Aorta (tissue), 5 donors: ENCODE measurements at regions not wholly inside any gene's neighbourhood (a gene's known extent, or its start where the extent isn't known, plus 50 kb on each side); places are given as distances from the start of the nearest gene placed in this dataset.
"Not testable (repeated sequence)": the region's sequence is repeated elsewhere in the genome, so short reads cannot be mapped to it uniquely, and the experiment has no call there.

Experiments used
- ATAC-seq: fragments of 200-7000 bp; cut with Tn5 transposase; one replicate; pipeline ENCODE4 v1.9.1; 2022; ENCODE audit warnings: moderate library complexity; ENCODE audit not compliant: low FRiP score
- DNase-seq, 2 donors: peaks; one replicate each; pipeline ENCODE4 v3.0.0-alpha.2; 2020
- H3K27ac ChIP-seq, 2 donors: one replicate each; pipeline ENCODE4 v1.5.1; 2013; ENCODE audit warnings: low read length in 2 of 2, mild to moderate bottlenecking in 2 of 2, moderate library complexity in 2 of 2, control low read depth in 1 of 2, inconsistent platforms in 1 of 2, low read depth in 1 of 2
- H3K27me3 ChIP-seq, 2 donors: one replicate each; pipeline ENCODE4 v1.6.1; 2013; ENCODE audit warnings: control low read depth in 1 of 2, low read length in 1 of 2, mild to moderate bottlenecking in 1 of 2, moderate library complexity in 1 of 2; ENCODE audit not compliant: insufficient read depth in 2 of 2, control insufficient read depth in 1 of 2
- H3K36me3 ChIP-seq, 2 donors: one replicate each; pipeline ENCODE4 v1.6.1; 2013; ENCODE audit warnings: control low read depth in 1 of 2, low read length in 1 of 2, mild to moderate bottlenecking in 1 of 2; ENCODE audit not compliant: insufficient read depth in 2 of 2, control insufficient read depth in 1 of 2
- H3K4me1 ChIP-seq, 2 donors: one replicate each; pipeline ENCODE4 v1.6.1; 2013; ENCODE audit warnings: low read length in 2 of 2, control low read depth in 1 of 2, mild to moderate bottlenecking in 1 of 2, moderate library complexity in 1 of 2; ENCODE audit not compliant: insufficient read depth in 2 of 2, control insufficient read depth in 1 of 2
- H3K4me3 ChIP-seq, 2 donors: one replicate each; pipeline ENCODE4 v1.5.1; 2013; ENCODE audit warnings: low read length in 2 of 2, control low read depth in 1 of 2, mild to moderate bottlenecking in 1 of 2
- H3K9me3 ChIP-seq: one replicate; pipeline ENCODE4 v1.6.1; 2013; ENCODE audit warnings: mild to moderate bottlenecking, low read length; ENCODE audit not compliant: control insufficient read depth
- WGBS, 2 donors: extraction: QIAGEN DNeasy Blood & Tissue Kit; methylation state at CpG; one replicate each; pipeline ENCODE4 v1.1.7; 2013; 5-methylcytosine and 5-hydroxymethylcytosine counted together
- intact Hi-C, 2 donors: fragments of 100-400 bp; cut with DNase I; formaldehyde crosslinking; loops; one replicate each; pipeline versions ENCODE4 v1.14.2 to v1.15.0; 2022
- donor health status: healthy with polysubstance abuse.
- donor health status: Bipolar disorder and iron deficiency.
- donor health status: DM: no; HTN: no; CAD: no.
- donor health status: DM: no; HTN: no; CAD: no.
- donor health status: DM: yes; HTN: yes; CAD: no.

DNA sequence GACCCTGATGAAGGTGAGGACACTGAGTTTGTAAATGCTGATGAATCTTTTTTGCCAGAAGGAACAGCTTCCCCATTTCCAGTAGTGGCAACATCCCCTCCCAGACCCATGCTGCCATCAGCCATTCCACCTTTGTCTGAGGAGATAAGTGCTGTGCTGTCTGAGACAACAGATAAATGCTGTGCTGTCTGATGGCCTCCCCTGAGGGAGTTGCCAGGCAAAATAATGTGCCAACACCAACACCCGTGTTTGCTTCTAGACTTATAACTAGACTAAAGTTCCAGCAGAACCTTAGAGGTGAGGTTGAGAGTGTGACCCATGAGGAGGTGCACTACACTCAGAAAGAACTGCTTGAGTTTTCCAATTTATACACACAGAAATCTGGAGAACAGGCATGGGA is 349.5 kb downstream of the C12orf75 start:
- Histone ChIP-seq H3K4me1 (peaks cover 0 to 8% of the 10 kb centered on the region in 2 donors), H3K9me3 (no peaks in the 10 kb centered on the region), H3K27ac (no peak overlapping the region), H3K36me3 (no peaks in the 10 kb centered on the region), H3K4me3 (no peak overlapping the region), H3K27me3 (no peaks in the 10 kb centered on the region)
- intact Hi-C loops: loop anchor here in 1 of 2 donors (5.0 kb wide), 1 partner anchor 118 kb away; no protein-coding TSS in a partner anchor
- ATAC-seq (no peak), DNase-seq (no peak)
- WGBS, 2 donors: 82 to 85% methylated on average over 1 of the region's 1 CpG

GRCh38 chr12:105681341-105681740 is 350.9 kb downstream of the C12orf75 start:
- WGBS, 2 donors: 98% methylated on average over 2 of the region's 2 CpGs
- no peaks in the 10 kb centered on the region for H3K27me3 ChIP-seq
- H3K4me1 ChIP-seq: peaks cover 0 to 6% of the 10 kb centered on the region in 2 donors
- no peak overlapping the region for H3K4me3 ChIP-seq
- intact Hi-C loops: no loop called here
- DNase-seq (no peak), ATAC-seq (no peak)
- no peaks in the 10 kb centered on the region for H3K9me3 ChIP-seq
- no peak overlapping the region for H3K27ac ChIP-seq
- H3K36me3 ChIP-seq: no peaks in the 10 kb centered on the region

GRCh38 chr12:105682821-105683220 is 352.3 kb downstream of the C12orf75 start:
- H3K36me3 ChIP-seq, H3K27ac ChIP-seq, H3K27me3 ChIP-seq, DNase-seq, H3K4me1 ChIP-seq, intact Hi-C loops, ATAC-seq, H3K9me3 ChIP-seq, H3K4me3 ChIP-seq: not testable (repeated sequence)
- whole genome bisulfite sequencing, 2 donors: 92 to 100% methylated on average over 1 of the region's 1 CpG

GRCh38 chr12:105683836-105684235 is 353.3 kb downstream of the C12orf75 start:
- H3K4me1 ChIP-seq, H3K27me3 ChIP-seq, ATAC-seq, DNase-seq, intact Hi-C loops, H3K27ac ChIP-seq, H3K4me3 ChIP-seq, H3K9me3 ChIP-seq, H3K36me3 ChIP-seq: not testable (repeated sequence)
- 96 to 98% methylated on average over 4 of the region's 4 CpGs for WGBS, 2 donors

DNA sequence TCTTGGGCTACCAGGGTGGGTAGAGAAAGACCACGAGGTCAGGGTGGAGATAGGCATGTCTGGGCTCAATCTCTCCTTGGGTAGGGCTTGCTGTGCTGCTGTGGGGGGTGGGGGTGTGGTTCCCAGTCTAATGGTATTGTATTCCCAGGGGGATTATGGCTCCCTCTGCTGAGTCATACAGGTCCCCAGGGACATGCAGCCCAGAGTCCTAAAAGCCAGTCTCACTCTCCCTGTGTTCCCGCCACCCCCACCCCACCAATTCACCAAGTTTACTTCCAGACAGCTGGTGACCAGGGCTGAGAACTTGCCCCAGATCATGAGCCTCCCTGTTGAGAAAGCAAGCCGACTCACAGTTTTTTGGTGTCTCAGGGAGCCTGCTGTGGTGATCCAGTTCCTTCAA is 367.6 kb downstream of the C12orf75 start:
- ATAC-seq (no peak), DNase-seq (no peak)
- intact Hi-C loops: no loop called here
- Histone ChIP-seq H3K9me3 (no peaks in the 10 kb centered on the region), H3K36me3 (no peaks in the 10 kb centered on the region), H3K4me1 (no peaks in the 10 kb centered on the region), H3K27ac (no peak overlapping the region), H3K27me3 (no peaks in the 10 kb centered on the region), H3K4me3 (no peak overlapping the region)
- WGBS, 2 donors: 87 to 95% methylated on average over 3 of the region's 3 CpGs

- 95 to 97% methylated on average over 1 of the region's 1 CpG for WGBS, 2 donors
Measured at GRCh38 chr12:105699209-105699608, 368.7 kb downstream of the C12orf75 start.

GRCh38 chr12:105704787-105705186 is 374.3 kb downstream of the C12orf75 start:
- Histone ChIP-seq H3K9me3 (no peaks in the 10 kb centered on the region), H3K27ac (no peak overlapping the region), H3K4me1 (no peaks in the 10 kb centered on the region), H3K36me3 (no peaks in the 10 kb centered on the region), H3K4me3 (no peak overlapping the region), H3K27me3 (no peaks in the 10 kb centered on the region)
- DNase-seq (no peak), ATAC-seq (no peak)
- intact Hi-C loops: loop anchor here (2.0 to 10.0 kb wide), 3 partner anchors 120 to 432 kb away; no protein-coding TSS in a partner anchor
- 72 to 80% methylated on average over 6 of the region's 6 CpGs for WGBS, 2 donors

More at GRCh38 chr12:105699209-105699608, 368.7 kb downstream of the C12orf75 start:
- no peaks in the 10 kb centered on the region for H3K27me3 ChIP-seq
- H3K36me3 ChIP-seq: no peaks in the 10 kb centered on the region
- no peak overlapping the region for H3K27ac ChIP-seq
- no peak overlapping the region for H3K4me3 ChIP-seq
- H3K4me1 ChIP-seq: no peaks in the 10 kb centered on the region
- no peak for ATAC-seq
- no peak for DNase-seq
- intact Hi-C loops: no loop called here
- H3K9me3 ChIP-seq: no peaks in the 10 kb centered on the region

DNA sequence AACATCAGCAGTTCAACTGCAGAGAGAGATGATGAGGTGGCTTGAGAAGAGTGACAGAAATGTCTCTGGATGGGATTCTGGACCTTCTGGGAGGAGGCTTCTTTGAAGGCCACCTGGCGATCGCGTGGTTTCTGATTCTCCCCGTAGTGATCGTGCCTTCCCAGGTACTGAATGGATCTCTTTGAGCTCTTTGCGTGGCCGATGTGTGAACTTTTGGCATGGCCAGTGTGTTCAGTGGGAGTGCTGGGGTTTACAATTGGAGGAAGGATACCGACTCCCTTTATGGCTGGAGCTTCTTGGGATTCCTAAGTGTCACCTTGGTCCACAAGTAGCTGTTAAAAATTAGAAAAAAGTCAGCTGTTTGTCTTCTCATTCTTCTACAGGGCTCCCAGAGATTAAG is 374.7 kb downstream of the C12orf75 start:
- ATAC-seq: no peak
- H3K27ac ChIP-seq: peak overlapping the region in 1 of 2 donors; percentile 83
- no peak for DNase-seq
- H3K9me3 ChIP-seq: no peaks in the 10 kb centered on the region
- no peaks in the 10 kb centered on the region for H3K27me3 ChIP-seq
- no peak overlapping the region for H3K4me3 ChIP-seq
- 87 to 90% methylated on average over 8 of the region's 8 CpGs for WGBS, 2 donors
- no peaks in the 10 kb centered on the region for H3K36me3 ChIP-seq
- H3K4me1 ChIP-seq: no peaks in the 10 kb centered on the region
- intact Hi-C loops: loop anchor here (2.0 to 10.0 kb wide), 3 partner anchors 120 to 432 kb away; no protein-coding TSS in a partner anchor

- Histone ChIP-seq H3K27ac (peak overlapping the region; percentile 80 to 93), H3K27me3 (no peaks in the 10 kb centered on the region), H3K4me1 (no peaks in the 10 kb centered on the region), H3K4me3 (no peak overlapping the region), H3K9me3 (no peaks in the 10 kb centered on the region), H3K36me3 (no peaks in the 10 kb centered on the region)
- ATAC-seq (peak; percentile 79), DNase-seq (peak in 1 of 2 donors; percentile 54)
- WGBS, 2 donors: 7 to 11% methylated on average over 7 of the region's 7 CpGs
- intact Hi-C loops: loop anchor here (2.0 to 10.0 kb wide), 4 partner anchors 43 to 431 kb away; no protein-coding TSS in a partner anchor
Measured at GRCh38 chr12:105705765-105706164, 375.3 kb downstream of the C12orf75 start.
